WTC11 (cell line): ENCODE measurements at regions not wholly inside any gene's neighbourhood (a gene's known extent, or its start where the extent isn't known, plus 50 kb on each side); places are given as distances from the start of the nearest gene placed in this dataset.

Source experiments
- ATAC-seq: fragments of 200-7000 bp; cut with Tn5 transposase; 2 replicates; pipeline ENCODE4 v1.10.0; 2021; ENCODE audit warnings: mild to moderate bottlenecking, moderate library complexity
- CTCF ChIA-PET: fragments of 300-600 bp; sonication (Branson Sonifier 250); formaldehyde crosslinking; loops from one replicate; lab custom pipeline; 2021; ENCODE audit warnings: antibody characterized with exemption; lab: Charles Lee
- POLR2A ChIA-PET: fragments of 350-600 bp; sonication (Branson Sonifier 250); formaldehyde crosslinking; loops from one replicate; lab custom pipeline; 2021; ENCODE audit warnings: antibody characterized with exemption; lab: Charles Lee
- DNase-seq: peaks from one replicate; pipeline ENCODE4 v3.0.0; 2021; ENCODE audit warnings: low spot score
- H3K27ac Mint-ChIP-seq: 2 replicates; pipeline ENCODE4 v1.8.0; 2021; ENCODE audit warnings: mixed read lengths
- H3K27me3 Mint-ChIP-seq: 2 replicates; pipeline ENCODE4 v1.8.0; 2021; ENCODE audit warnings: low read depth, mild to moderate bottlenecking, moderate library complexity, mixed read lengths
- H3K36me3 Mint-ChIP-seq: 2 replicates; pipeline ENCODE4 v1.8.0; 2021; ENCODE audit warnings: mixed read lengths
- H3K4me1 Mint-ChIP-seq: 2 replicates; pipeline ENCODE4 v1.8.0; 2022; ENCODE audit warnings: mixed read lengths
- H3K4me3 Mint-ChIP-seq: 2 replicates; pipeline ENCODE4 v1.8.0; 2021; ENCODE audit warnings: mild to moderate bottlenecking, moderate library complexity, mixed read lengths
- H3K9me3 Mint-ChIP-seq: 2 replicates; pipeline ENCODE4 v1.8.0; 2021; ENCODE audit warnings: mixed read lengths
- ATF1 ChIP-seq: sonication (generic); formaldehyde crosslinking; IDR thresholded peaks from 2 replicates; pipeline ENCODE4 v1.8.1; 2023; ENCODE audit warnings: mild to moderate bottlenecking, moderate library complexity, missing genetic modification reagents
- E2F1 ChIP-seq: sonication (generic); formaldehyde crosslinking; IDR thresholded peaks from 2 replicates; pipeline ENCODE4 v1.8.0; 2022; ENCODE audit warnings: mild to moderate bottlenecking, missing genetic modification reagents
- GABPB1 ChIP-seq: sonication (generic); formaldehyde crosslinking; IDR thresholded peaks from 2 replicates; pipeline ENCODE4 v1.8.1; 2023; ENCODE audit warnings: mild to moderate bottlenecking, missing genetic modification reagents
- IRF1 ChIP-seq: sonication (generic); formaldehyde crosslinking; IDR thresholded peaks from 2 replicates; pipeline ENCODE4 v1.8.0; 2023; ENCODE audit warnings: missing genetic modification reagents
- JAZF1 ChIP-seq: fragments of 250-450 bp; sonication (Bioruptor Pico); IDR thresholded peaks from 2 replicates; pipeline ENCODE4 v1.9.0; 2021; ENCODE audit warnings: moderate library complexity, mild to moderate bottlenecking, inconsistent platforms
- MXD4 ChIP-seq: fragments of 250-450 bp; sonication (Bioruptor Pico); IDR thresholded peaks from 2 replicates; pipeline ENCODE4 v1.8.0; 2021; ENCODE audit warnings: mild to moderate bottlenecking, moderate library complexity, borderline replicate concordance
- SMAD4 ChIP-seq: sonication (generic); formaldehyde crosslinking; IDR thresholded peaks from 2 replicates; pipeline ENCODE4 v1.8.0; 2022; ENCODE audit warnings: mild to moderate bottlenecking, missing genetic modification reagents
- ZNF425 ChIP-seq: fragments of 250-450 bp; sonication (Bioruptor Pico); conservative IDR thresholded peaks from 2 replicates; pipeline ENCODE4 v1.9.0; 2021; ENCODE audit warnings: mild to moderate bottlenecking
- TF ChIP-seq, protein P1 (sequence below): sonication (generic); formaldehyde crosslinking; IDR thresholded peaks from 2 replicates; pipeline ENCODE4 v1.8.1; 2023; ENCODE audit warnings: mild to moderate bottlenecking, missing genetic modification reagents
- TF ChIP-seq, protein P2 (sequence below): fragments of 250-450 bp; sonication (Bioruptor Pico); IDR thresholded peaks from 2 replicates; pipeline ENCODE4 v1.9.0; 2021; ENCODE audit warnings: mild to moderate bottlenecking
- TF ChIP-seq, protein P3 (sequence below): sonication (generic); formaldehyde crosslinking; IDR thresholded peaks from 2 replicates; pipeline ENCODE4 v1.8.1; 2022; ENCODE audit warnings: low read depth, mild to moderate bottlenecking, moderate library complexity, missing genetic modification reagents, borderline replicate concordance
- TF ChIP-seq, protein P4 (sequence below): sonication (generic); formaldehyde crosslinking; IDR thresholded peaks from 2 replicates; pipeline ENCODE4 v1.8.1; 2023; ENCODE audit warnings: mild to moderate bottlenecking, missing genetic modification reagents
- TF ChIP-seq, protein P5 (sequence below): sonication (generic); formaldehyde crosslinking; IDR thresholded peaks from 2 replicates; pipeline ENCODE4 v1.8.0; 2022; ENCODE audit warnings: missing genetic modification reagents
- TF ChIP-seq, protein P6 (sequence below): sonication (generic); formaldehyde crosslinking; IDR thresholded peaks from 2 replicates; pipeline ENCODE4 v1.8.1; 2023; ENCODE audit warnings: mild to moderate bottlenecking, missing genetic modification reagents, moderate library complexity

- TF ChIP-seq, protein P1, sequence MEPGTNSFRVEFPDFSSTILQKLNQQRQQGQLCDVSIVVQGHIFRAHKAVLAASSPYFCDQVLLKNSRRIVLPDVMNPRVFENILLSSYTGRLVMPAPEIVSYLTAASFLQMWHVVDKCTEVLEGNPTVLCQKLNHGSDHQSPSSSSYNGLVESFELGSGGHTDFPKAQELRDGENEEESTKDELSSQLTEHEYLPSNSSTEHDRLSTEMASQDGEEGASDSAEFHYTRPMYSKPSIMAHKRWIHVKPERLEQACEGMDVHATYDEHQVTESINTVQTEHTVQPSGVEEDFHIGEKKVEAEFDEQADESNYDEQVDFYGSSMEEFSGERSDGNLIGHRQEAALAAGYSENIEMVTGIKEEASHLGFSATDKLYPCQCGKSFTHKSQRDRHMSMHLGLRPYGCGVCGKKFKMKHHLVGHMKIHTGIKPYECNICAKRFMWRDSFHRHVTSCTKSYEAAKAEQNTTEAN (CRISPR knock-in tag), result no peak
- TF ChIP-seq, protein P2, sequence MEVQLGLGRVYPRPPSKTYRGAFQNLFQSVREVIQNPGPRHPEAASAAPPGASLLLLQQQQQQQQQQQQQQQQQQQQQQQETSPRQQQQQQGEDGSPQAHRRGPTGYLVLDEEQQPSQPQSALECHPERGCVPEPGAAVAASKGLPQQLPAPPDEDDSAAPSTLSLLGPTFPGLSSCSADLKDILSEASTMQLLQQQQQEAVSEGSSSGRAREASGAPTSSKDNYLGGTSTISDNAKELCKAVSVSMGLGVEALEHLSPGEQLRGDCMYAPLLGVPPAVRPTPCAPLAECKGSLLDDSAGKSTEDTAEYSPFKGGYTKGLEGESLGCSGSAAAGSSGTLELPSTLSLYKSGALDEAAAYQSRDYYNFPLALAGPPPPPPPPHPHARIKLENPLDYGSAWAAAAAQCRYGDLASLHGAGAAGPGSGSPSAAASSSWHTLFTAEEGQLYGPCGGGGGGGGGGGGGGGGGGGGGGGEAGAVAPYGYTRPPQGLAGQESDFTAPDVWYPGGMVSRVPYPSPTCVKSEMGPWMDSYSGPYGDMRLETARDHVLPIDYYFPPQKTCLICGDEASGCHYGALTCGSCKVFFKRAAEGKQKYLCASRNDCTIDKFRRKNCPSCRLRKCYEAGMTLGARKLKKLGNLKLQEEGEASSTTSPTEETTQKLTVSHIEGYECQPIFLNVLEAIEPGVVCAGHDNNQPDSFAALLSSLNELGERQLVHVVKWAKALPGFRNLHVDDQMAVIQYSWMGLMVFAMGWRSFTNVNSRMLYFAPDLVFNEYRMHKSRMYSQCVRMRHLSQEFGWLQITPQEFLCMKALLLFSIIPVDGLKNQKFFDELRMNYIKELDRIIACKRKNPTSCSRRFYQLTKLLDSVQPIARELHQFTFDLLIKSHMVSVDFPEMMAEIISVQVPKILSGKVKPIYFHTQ (CRISPR knock-in tag), result no peak
- TF ChIP-seq, protein P3, sequence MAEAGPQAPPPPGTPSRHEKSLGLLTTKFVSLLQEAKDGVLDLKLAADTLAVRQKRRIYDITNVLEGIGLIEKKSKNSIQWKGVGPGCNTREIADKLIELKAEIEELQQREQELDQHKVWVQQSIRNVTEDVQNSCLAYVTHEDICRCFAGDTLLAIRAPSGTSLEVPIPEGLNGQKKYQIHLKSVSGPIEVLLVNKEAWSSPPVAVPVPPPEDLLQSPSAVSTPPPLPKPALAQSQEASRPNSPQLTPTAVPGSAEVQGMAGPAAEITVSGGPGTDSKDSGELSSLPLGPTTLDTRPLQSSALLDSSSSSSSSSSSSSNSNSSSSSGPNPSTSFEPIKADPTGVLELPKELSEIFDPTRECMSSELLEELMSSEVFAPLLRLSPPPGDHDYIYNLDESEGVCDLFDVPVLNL (CRISPR knock-in tag), result no peak
- TF ChIP-seq, protein P4, sequence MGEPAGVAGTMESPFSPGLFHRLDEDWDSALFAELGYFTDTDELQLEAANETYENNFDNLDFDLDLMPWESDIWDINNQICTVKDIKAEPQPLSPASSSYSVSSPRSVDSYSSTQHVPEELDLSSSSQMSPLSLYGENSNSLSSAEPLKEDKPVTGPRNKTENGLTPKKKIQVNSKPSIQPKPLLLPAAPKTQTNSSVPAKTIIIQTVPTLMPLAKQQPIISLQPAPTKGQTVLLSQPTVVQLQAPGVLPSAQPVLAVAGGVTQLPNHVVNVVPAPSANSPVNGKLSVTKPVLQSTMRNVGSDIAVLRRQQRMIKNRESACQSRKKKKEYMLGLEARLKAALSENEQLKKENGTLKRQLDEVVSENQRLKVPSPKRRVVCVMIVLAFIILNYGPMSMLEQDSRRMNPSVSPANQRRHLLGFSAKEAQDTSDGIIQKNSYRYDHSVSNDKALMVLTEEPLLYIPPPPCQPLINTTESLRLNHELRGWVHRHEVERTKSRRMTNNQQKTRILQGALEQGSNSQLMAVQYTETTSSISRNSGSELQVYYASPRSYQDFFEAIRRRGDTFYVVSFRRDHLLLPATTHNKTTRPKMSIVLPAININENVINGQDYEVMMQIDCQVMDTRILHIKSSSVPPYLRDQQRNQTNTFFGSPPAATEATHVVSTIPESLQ (CRISPR knock-in tag), result no peak
- TF ChIP-seq E2F1 (CRISPR knock-in tag) (no peak), MXD4 (no peak), JAZF1 (no peak)
- TF ChIP-seq, protein P5, sequence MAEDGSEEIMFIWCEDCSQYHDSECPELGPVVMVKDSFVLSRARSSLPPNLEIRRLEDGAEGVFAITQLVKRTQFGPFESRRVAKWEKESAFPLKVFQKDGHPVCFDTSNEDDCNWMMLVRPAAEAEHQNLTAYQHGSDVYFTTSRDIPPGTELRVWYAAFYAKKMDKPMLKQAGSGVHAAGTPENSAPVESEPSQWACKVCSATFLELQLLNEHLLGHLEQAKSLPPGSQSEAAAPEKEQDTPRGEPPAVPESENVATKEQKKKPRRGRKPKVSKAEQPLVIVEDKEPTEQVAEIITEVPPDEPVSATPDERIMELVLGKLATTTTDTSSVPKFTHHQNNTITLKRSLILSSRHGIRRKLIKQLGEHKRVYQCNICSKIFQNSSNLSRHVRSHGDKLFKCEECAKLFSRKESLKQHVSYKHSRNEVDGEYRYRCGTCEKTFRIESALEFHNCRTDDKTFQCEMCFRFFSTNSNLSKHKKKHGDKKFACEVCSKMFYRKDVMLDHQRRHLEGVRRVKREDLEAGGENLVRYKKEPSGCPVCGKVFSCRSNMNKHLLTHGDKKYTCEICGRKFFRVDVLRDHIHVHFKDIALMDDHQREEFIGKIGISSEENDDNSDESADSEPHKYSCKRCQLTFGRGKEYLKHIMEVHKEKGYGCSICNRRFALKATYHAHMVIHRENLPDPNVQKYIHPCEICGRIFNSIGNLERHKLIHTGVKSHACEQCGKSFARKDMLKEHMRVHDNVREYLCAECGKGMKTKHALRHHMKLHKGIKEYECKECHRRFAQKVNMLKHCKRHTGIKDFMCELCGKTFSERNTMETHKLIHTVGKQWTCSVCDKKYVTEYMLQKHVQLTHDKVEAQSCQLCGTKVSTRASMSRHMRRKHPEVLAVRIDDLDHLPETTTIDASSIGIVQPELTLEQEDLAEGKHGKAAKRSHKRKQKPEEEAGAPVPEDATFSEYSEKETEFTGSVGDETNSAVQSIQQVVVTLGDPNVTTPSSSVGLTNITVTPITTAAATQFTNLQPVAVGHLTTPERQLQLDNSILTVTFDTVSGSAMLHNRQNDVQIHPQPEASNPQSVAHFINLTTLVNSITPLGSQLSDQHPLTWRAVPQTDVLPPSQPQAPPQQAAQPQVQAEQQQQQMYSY, result no peak
Measured at GRCh38 chr3:193873426-193874201, 262.3 kb upstream of the HES1 start (continued).

- POLR2A ChIA-PET, result no interaction called here
- no peak for TF ChIP-seq ZNF425
- TF ChIP-seq ATF1 (CRISPR knock-in tag), result no peak
- TF ChIP-seq, protein P1 (CRISPR knock-in tag), result no peak
- TF ChIP-seq IRF1, result no peak
- no peak for TF ChIP-seq GABPB1 (CRISPR knock-in tag)
- no peak for TF ChIP-seq SMAD4 (CRISPR knock-in tag)
- TF ChIP-seq, protein P6, sequence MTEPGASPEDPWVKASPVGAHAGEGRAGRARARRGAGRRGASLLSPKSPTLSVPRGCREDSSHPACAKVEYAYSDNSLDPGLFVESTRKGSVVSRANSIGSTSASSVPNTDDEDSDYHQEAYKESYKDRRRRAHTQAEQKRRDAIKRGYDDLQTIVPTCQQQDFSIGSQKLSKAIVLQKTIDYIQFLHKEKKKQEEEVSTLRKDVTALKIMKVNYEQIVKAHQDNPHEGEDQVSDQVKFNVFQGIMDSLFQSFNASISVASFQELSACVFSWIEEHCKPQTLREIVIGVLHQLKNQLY (CRISPR knock-in tag), result no peak
Measured at GRCh38 chr3:193874512-193874911, 261.4 kb upstream of the HES1 start.

More at GRCh38 chr3:193874512-193874911, 261.4 kb upstream of the HES1 start:
- Mint-ChIP-seq H3K27ac (no peak overlapping the region), H3K4me1 (peaks cover 40% of the 10 kb centered on the region), H3K27me3 (peaks cover 21% of the 10 kb centered on the region), H3K36me3 (no peaks in the 10 kb centered on the region), H3K9me3 (0 out of 2 replicates have a peak, but pooled peaks cover 3% of the 10 kb centered on the region), H3K4me3 (no peak overlapping the region)
- CTCF ChIA-PET, result no interaction called here
- DNase-seq (no peak), ATAC-seq (no peak)
